Activated CD8-positive, alpha-beta memory T cell treated with anti-CD3 and anti-CD28 coated beads for 36 hours (primary cell): ENCODE measurements at regions not wholly inside any gene's neighbourhood (a gene's known extent, or its start where the extent isn't known, plus 50 kb on each side); places are given as distances from the start of the nearest gene placed in this dataset.
"Not testable (repeated sequence)": the region's sequence is repeated elsewhere in the genome, so short reads cannot be mapped to it uniquely, and the experiment has no call there.

Source experiments
- CTCF ChIA-PET: fragments of 350-600 bp; sonication (Branson Sonifier 250); formaldehyde crosslinking; loops from one replicate; lab custom pipeline; 2021; ENCODE audit warnings: antibody characterized with exemption; lab: Charles Lee
- POLR2A ChIA-PET: fragments of 350-600 bp; sonication (Branson Sonifier 250); formaldehyde crosslinking; loops from one replicate; lab custom pipeline; 2021; ENCODE audit warnings: antibody characterized with exemption; lab: Charles Lee

DNA sequence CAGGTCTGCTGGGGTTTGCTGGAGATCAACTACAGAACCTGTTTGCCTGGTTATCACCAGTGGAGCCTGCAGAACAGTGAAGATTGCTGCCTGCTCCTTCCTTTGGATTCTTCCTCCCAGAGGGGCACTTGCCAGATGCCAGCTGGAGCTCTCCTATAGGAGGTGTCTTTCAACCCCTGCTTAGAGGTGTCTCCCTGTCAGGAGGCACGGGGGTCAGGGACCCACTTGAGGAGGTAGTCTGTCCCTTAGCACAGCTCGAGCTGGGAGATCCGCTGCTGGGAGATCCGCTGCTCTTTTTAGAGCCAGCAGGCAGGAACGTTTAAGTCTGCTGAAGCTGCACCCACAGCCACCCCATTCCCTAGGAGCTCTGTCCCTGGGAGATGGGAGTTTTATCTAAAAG, 1806.3 kb upstream of the ADGRL3 start:
- ChIA-PET POLR2A (no interaction called here), CTCF (no interaction called here)

DNA sequence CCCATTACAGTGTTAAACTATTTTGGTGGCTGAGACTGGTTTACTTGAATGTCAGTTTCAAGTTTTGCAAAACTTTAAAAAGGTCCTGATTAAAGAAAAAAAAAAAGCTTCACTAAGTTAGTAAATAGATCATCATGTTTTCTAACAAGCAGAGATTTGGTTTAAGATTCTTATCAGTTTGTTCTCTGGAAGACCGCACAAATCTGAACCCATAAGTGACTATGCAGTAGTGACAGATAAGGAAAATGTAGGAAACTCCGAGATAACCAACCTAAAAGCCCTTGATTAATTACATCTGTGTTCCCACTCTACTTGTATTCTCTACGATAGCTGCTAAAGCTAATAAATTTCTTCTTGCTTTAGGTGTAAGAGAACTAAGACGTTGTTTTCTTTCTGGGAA, 1799.8 kb upstream of the ADGRL3 start:
- CTCF ChIA-PET: no interaction called here
- POLR2A ChIA-PET: no interaction called here

DNA sequence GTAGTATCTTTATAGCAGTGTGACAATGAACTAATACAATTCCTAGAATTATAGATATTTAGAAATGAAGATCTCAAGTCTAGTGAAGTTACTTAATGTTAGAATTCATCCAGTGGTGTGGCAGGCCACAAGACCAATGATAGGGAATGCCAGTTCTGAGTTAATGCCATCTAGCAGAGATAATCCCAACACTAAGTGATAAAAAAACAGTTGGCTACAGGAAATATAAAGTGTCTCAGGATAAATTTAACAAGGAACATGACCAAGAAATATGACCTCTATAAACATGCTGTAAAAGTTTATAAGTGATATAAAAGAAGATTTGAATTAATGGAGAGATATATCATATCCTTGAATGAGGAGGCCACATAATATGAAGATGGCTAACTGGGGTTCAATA, 1790.5 kb upstream of the ADGRL3 start:
- ChIA-PET CTCF (no interaction called here), POLR2A (no interaction called here)

DNA sequence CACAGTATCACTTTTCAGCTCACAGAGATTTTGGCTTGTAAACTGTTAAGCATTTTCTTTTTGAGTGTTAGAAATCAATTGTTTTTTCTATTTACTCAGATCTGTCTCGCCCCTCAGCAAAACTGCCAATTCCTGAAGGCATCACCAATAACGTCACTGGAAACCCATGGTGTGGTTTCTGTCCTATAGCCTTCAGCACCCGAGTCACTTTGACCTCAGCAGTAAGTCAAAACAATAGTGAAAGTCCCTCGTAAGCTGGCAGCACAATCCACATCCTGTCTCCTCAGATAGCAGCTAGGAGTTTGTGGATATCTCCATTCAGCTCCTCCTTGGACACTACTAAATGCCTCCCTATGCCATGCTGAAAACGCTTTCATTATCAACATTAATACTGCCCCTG, 1787.4 kb upstream of the ADGRL3 start:
- POLR2A ChIA-PET: no interaction called here
- CTCF ChIA-PET: no interaction called here

DNA sequence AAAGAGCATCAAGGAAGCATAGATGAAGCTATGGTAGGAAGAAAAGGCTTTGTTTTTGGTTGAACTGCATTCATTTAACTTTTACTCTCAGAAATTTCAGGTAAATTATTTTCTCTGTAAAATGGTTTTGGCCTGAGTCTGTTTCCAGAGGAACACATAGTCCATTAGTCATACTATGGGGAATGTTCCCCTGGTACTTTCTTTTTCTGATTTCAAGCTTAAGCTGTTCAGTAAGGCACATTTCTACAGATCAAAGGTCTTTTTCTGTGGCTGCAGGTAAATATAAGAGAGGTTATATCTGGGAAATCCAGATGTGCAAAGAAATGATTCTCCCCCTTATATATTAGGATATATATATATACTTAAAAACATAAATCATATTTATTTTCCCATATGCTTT, 1744.4 kb upstream of the ADGRL3 start:
- POLR2A ChIA-PET: no interaction called here
- CTCF ChIA-PET: no interaction called here

DNA sequence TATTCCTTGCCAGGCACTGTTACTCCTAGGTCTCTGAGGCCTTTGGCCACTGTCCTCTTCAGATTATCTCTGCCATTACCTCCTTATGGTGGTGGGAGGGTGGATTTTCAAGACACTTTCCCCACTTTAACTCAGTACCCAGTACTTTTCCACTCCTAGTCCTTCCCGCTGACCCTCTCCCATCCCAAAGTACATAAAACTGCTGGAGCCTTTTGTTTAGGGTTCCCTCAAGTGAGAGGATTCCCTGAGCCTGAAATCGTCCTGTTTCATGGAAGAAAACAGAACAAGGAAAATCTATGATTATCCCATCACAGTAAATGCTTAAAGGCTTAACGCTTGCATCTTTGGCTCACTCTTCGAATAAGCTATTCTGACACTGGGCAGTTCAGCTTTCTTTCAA, 1742.5 kb upstream of the ADGRL3 start:
- CTCF ChIA-PET: no interaction called here
- POLR2A ChIA-PET: no interaction called here

DNA sequence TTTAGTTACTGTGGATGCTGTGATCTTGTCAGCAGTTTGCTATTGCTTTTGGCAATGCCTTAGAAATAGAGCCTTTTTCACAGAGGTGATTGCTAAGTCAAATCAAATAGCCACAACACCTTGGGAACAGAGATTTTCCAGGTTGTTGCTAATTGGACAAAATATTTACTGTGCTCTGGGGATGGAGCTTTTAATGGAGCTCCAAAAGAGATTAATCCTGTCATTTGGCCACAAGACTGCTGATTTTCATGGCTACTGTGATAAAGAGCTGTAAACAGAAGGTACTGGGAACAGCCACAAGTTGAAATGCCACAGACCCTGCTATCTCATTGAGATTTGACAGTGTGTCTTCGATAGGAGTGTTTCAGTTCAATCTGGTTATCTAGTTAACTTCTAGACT, 1715.2 kb upstream of the ADGRL3 start:
- ChIA-PET POLR2A (no interaction called here), CTCF (no interaction called here)

DNA sequence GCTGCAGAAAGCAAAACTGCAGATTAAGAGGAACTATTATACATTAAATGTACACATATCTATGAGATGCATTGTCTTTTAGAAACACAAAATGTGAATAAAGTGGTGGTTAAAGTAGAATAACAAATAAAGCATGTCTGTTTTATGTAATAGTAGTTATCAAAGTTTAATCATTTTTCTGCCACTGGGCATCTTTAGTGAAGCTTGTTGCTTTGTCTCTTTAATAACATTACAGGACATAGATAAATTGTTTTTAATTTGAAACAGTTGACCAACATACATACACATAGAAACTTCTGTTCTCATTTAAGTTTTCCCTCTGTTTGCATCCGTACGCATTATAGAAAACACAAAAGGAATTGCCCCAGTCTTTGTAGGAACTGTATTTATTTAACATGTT, 1700.0 kb upstream of the ADGRL3 start:
- ChIA-PET CTCF (no interaction called here), POLR2A (no interaction called here)

DNA sequence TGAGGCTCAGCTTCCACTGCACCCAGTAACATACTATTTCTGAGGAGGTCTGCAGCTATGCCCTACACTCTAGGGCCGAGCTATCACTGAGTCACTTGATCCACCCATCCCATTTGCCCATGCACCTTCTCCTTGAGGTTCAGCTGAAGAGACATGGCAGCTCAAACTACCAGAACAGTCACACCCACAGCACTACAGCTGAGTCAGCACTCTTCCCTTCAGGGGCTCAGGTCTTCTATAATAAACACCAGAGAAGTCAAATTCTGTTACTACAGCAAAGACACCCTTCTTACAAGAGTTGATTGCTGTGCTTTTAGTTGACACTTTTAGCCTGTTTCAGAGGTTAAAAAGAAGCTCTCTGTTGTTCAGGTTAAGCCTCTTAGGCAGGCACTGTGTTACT, 1696.4 kb upstream of the ADGRL3 start:
- POLR2A ChIA-PET: no interaction called here
- CTCF ChIA-PET: no interaction called here

DNA sequence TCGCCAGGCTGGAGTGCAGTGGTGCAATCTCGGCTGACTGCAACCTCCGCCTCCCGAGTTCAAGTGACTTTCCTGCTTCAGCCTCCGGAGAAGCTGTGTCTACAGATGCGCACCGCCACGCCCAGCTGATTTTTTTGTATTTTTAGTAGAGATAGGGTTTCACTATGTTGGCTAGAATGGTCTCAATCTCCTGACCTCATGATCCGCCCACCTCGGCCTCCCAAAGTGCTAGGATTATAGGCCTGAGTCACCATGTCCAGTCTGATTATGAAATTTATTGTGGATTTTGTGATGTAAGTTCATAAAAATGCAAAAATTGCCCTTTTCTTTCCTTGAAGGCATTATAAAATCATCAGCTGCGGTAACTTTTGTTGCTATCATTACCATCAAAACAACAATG, 1688.3 kb upstream of the ADGRL3 start:
- CTCF ChIA-PET, POLR2A ChIA-PET: not testable (repeated sequence)

DNA sequence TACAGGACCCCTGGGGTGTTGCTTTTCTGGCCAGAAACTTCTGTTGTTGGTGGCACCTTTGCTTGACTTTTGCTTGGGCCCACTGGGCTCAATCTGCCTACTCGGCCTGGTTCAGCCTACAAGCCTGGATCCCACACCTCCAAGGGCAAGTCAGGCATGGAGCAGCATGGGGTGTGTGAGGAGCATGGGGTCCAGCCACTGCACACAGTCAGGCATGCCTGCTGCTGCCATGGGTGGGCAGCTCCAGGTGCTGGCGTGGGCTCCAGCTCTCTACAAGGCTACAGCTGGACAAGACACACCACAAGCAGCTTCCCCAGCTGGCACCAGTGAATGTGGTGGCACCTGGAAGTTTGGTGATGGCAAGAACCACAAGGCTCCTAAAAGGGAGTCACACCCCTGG, 1683.1 kb upstream of the ADGRL3 start:
- CTCF ChIA-PET: no interaction called here

DNA sequence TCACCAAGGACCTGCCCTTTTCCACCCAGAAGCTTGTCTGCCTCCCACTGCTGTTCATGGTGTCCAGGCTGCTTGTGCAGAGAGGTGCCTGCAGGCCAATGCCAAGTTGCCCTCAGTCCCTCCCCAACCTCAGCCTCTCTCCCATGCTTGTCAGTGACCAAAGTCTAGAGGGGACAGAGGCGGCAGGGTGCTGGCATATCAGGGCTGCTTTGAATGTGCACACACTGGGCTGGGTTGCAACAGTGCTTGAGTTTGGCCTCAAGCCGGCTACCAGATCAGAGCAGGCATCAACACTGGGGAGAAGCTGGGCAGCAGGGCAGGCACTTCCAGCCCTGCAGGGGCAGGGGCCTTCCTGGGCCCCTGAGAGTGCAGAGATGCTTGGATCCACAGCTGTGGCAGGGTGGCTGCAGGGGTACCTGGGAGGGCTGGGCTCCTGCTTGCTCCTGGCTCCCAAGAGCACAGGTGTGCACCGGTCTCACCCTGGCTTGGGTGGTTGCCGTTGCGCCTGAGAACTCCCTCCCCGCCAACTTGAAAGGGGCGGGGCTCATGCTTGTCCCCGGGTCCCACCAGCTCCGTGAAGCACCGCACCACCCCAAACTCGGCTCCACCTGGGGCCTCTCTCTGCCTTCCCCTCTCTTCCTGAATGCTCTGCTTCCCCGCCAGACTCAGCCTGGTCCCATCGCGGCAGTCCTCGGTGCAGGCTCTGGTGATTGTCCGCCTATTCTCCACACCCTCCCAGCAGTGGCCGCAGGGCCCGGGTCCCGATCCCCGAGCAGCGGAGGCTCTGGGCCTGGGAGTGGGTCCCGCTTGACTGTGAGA, 1681.9 kb upstream of the ADGRL3 start:
- ChIA-PET POLR2A (no interaction called here), CTCF (no interaction called here)

More for the DNA sequence above, 1683.1 kb upstream of the ADGRL3 start:
- POLR2A ChIA-PET: no interaction called here

DNA sequence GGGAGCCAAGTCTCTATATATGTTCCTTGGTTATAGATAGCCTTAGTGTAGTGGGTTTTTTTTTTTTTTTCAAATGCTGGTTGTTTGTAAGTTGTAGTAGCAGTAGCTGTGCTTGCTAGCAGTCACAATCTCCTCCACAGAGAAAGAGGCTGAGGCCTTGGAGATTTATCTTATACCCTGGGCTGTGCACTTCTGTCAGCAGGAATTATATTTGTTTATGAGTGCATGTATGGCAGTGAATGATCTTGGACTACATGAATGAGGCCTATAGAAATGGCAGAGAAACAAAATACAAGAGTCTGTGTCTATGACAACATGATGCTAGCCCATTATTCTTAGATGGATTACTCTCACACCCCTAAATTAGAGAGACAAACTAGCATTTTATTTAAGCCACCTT, 1674.2 kb upstream of the ADGRL3 start:
- CTCF ChIA-PET: no interaction called here
- POLR2A ChIA-PET: no interaction called here

DNA sequence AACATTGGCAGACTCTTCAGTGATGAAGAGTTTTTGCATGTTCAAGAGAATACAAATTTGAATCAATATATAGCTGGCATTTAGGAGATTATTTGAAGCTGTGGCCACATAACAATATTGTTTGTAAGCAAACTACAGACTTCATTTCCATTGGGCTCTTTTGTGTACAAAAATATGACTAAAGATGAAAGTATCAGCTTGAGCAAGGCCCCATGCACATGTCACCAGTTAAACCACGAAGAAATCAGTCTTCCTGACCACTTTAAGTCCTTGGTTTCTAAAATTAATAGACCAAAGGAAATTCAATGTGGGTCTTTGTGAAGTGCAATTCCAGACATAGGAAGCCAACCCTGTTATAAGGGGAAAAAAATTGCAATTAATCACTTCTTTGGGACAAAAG, 1664.6 kb upstream of the ADGRL3 start:
- ChIA-PET CTCF (no interaction called here), POLR2A (no interaction called here)

DNA sequence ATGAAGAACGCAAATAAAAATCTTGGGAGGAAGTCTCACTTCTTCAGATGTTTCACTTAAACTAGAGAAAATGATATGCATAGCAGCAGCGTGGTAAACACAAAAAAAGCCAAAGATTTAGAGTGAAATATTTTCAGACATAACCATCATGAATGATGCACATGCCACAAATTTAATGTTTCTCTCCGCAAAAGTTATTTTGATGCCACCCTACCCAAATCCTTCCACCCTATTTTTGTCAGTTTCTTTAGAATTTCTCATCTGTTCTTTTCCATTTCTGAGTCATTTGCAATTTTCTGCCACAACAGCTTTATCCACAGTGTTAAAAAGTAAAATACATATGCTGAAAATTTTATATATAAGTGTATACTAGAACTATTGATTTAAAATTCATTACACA, 1663.7 kb upstream of the ADGRL3 start:
- ChIA-PET CTCF (no interaction called here), POLR2A (no interaction called here)

DNA sequence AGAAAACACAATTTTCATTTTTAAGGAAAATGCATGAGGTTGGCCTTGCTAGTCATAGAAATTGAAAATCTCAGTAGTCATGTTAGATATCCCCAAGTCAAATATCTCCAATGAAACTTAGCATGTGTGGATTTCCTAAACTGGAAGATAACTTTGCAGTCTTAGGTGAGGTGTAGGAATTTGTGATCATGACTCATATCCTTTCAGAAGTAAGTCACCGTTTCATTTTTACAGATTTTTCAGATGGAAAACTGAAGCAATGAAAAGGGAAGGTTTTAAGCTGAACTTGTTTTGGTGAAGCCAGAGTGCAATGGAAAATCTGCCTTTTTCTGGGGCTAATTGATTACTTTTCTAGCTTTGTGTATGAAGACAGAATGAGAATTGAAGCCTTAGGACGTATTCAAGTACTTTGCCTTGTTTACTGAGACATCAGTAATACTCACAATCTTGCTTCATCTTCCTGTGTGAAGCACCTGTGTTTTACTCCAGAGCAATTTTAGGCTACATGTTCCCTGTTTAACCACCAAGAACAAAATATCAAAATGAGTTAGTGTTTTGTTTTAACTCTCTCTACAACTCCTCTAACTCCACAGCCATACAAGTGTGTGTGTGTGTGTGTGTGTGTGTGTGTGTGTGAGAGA, 1662.8 kb upstream of the ADGRL3 start:
- ChIA-PET POLR2A (no interaction called here), CTCF (no interaction called here)

DNA sequence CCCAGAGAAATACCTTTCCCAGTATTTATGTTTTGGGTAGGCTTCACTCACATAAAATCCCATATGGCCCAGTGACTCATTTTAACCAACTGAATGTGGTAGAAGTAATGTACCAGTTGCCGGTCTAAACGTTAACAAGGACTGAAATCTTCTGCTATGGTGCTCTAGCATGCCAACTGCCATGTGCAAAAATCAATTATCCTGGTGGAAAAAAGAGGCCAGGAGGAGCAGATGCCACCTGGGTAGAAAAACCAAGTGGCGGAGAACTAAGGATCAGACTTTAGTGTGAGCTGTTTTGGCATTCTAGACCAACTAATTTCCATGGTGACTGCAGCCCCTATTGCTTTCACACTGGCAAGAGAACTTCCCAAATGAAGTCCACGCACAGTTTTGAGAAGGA, 1660.7 kb upstream of the ADGRL3 start:
- ChIA-PET POLR2A (no interaction called here), CTCF (no interaction called here)

DNA sequence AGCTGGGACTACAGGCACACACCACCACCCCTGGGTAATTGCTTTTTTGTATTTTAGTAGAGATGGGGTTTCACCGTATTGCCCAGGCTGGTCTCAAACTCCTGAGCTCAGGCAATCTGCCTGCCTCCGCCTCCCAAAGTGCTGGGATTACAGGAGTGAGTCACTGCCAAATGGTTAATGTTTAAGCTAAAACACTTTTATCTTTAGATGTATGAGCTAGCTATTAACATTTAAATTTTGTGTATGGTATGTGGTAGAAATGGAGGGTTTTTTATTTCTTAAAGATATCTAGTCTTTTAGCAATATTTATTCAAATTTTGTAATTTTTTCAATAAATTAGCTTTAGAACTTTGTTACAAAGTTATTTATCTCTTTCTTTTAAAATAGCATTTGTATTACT, 1659.8 kb upstream of the ADGRL3 start:
- POLR2A ChIA-PET: no interaction called here
- CTCF ChIA-PET: no interaction called here

DNA sequence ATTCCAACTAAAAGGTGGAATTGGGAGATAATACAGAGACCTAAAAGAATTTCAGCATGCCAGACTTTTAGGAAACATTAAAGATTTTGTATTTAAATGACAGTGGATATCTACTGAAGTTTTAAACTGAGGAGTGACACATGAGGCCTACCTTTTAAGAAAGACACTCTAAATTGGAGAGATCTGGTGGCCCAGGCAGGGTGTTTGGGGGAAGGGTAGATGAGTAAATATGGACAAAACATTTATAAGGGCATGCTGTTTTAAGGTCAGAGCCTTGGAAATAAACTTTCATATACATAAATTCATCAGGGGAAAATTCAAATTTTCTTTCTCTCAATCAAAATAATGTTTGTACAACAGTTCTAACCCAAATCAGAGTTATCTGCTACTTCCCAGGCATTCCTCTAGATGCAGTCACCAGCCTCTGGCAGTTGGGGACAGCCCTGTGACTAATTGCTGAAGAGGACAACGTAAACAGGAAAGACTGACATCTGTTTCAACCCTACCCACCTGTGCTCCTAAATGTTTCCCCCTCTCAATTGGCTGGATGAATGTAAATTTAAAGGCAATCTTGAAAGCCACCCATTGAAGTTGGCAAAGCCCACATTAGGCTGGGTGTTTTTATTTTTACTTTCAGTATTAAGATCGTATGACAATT, 1646.9 kb upstream of the ADGRL3 start:
- ChIA-PET POLR2A (no interaction called here), CTCF (no interaction called here)

DNA sequence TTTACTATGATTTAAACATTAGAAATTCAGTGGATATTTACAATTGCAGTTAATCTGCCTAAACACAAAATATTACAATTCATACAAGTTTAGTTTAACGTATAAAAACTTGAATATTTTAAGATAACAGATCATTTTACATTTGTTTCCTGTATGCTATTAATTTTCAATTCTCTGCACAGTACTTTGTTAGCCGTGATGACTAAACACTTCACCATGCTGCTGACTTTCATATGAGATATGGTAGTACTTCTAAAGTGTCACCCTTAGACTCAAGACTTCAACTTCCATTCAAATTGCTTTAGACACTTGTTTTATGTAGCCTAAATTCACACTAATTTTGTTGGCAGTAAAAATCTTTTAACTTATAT, 1646.4 kb upstream of the ADGRL3 start:
- POLR2A ChIA-PET: no interaction called here
- CTCF ChIA-PET: no interaction called here

DNA sequence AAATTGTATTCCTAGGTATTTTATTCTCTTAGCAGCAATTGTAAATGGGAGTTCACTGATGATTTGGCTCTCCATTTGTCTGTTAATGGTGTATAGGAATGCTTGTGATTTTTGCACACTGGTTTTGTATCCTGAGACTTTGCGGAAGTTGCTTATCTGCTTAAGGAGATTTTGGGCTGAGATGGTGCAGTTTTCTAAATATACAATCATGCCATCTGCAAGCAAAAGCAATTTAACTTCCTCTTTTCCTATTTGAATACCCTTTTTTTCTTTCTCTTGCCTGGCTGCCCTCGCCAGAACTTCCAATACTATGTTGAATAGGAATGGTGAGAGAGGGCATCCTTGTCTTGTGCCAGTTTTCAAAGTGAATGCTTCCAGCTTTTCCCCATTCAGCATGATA, 1643.9 kb upstream of the ADGRL3 start:
- POLR2A ChIA-PET, CTCF ChIA-PET: not testable (repeated sequence)
